Naive thymus-derived CD4-positive, alpha-beta T cell (primary cell): ENCODE measurements at regions not wholly inside any gene's neighbourhood (a gene's known extent, or its start where the extent isn't known, plus 50 kb on each side); places are given as distances from the start of the nearest gene placed in this dataset.

Source experiments
- ATAC-seq: fragments of 150-1000 bp; cut with Tn5 transposase; 2 replicates; pipeline ENCODE4 v1.10.0; 2021; ENCODE audit warnings: mild to moderate bottlenecking, moderate library complexity
- CTCF ChIA-PET: fragments of 350-600 bp; sonication (Branson Sonifier 250); formaldehyde crosslinking; loops from one replicate; lab custom pipeline; 2021; ENCODE audit warnings: antibody characterized with exemption; lab: Charles Lee
- POLR2A ChIA-PET: fragments of 350-600 bp; sonication (Branson Sonifier 250); formaldehyde crosslinking; loops from one replicate; lab custom pipeline; 2021; ENCODE audit warnings: antibody characterized with exemption, inconsistent platforms; lab: Charles Lee
- DNase-seq, 9 donors: peaks; one replicate each; pipeline versions ENCODE4 v3.0.0 to v3.0.0-alpha.2; 2020 to 2022; ENCODE audit warnings: mixed read lengths in 1 of 9
- H3K27ac ChIP-seq: one replicate; pipeline ENCODE4 v1.7.0; 2013; ENCODE audit warnings: mild to moderate bottlenecking, low read depth, low read length, moderate library complexity
- H3K27me3 ChIP-seq, 2 donors: one replicate each; pipeline ENCODE4 v1.7.0; 2013; ENCODE audit warnings: low read length in 2 of 2, mild to moderate bottlenecking in 2 of 2, moderate library complexity in 2 of 2; ENCODE audit not compliant: control insufficient read depth in 2 of 2, insufficient read depth in 2 of 2
- H3K36me3 ChIP-seq, 3 experiments: 1 replicate in 2 of 3; 2 replicates in 1 of 3; pipeline ENCODE4 v1.7.0; 2013; ENCODE audit warnings: low read length in 3 of 3, mild to moderate bottlenecking in 3 of 3, moderate library complexity in 1 of 3; ENCODE audit not compliant: insufficient read depth in 3 of 3, control insufficient read depth in 2 of 3
- H3K4me1 ChIP-seq, 2 donors: one replicate each; pipeline ENCODE4 v1.7.0; 2013; ENCODE audit warnings: low read length in 2 of 2, mild to moderate bottlenecking in 2 of 2, moderate library complexity in 1 of 2; ENCODE audit not compliant: control insufficient read depth in 2 of 2, insufficient read depth in 2 of 2
- H3K4me3 ChIP-seq: 2 replicates; pipeline ENCODE4 v1.7.0; 2013; ENCODE audit warnings: mild to moderate bottlenecking, low read length
- H3K9me3 ChIP-seq, 3 experiments: 1 replicate in 2 of 3; 2 replicates in 1 of 3; pipeline ENCODE4 v1.7.0; 2013; ENCODE audit warnings: low read length in 3 of 3; ENCODE audit not compliant: control insufficient read depth in 2 of 3
- H3K27ac Mint-ChIP-seq, 9 donors: one replicate each; pipeline ENCODE4 v1.8.0; 2020 to 2022; ENCODE audit warnings: mixed read lengths in 9 of 9, mild to moderate bottlenecking in 8 of 9, moderate library complexity in 5 of 9, inconsistent platforms in 2 of 9
- H3K27me3 Mint-ChIP-seq, 5 donors: one replicate each; pipeline ENCODE4 v1.8.0; 2021 to 2022; ENCODE audit warnings: mixed read lengths in 5 of 5, mild to moderate bottlenecking in 1 of 5
- H3K36me3 Mint-ChIP-seq, 5 donors: one replicate each; pipeline ENCODE4 v1.8.0; 2020 to 2022; ENCODE audit warnings: mixed read lengths in 5 of 5, mild to moderate bottlenecking in 3 of 5, inconsistent platforms in 1 of 5
- H3K4me1 Mint-ChIP-seq, 7 donors: one replicate each; pipeline ENCODE4 v1.8.0; 2020 to 2022; ENCODE audit warnings: mixed read lengths in 7 of 7, mild to moderate bottlenecking in 3 of 7, inconsistent platforms in 1 of 7
- H3K4me3 Mint-ChIP-seq, 10 donors: one replicate each; pipeline ENCODE4 v1.8.0; 2020 to 2022; ENCODE audit warnings: mild to moderate bottlenecking in 10 of 10, mixed read lengths in 10 of 10, moderate library complexity in 6 of 10, inconsistent platforms in 2 of 10
- H3K9me3 Mint-ChIP-seq, 11 donors: one replicate each; pipeline ENCODE4 v1.8.0; 2020 to 2022; ENCODE audit warnings: mixed read lengths in 11 of 11, mild to moderate bottlenecking in 4 of 11, inconsistent platforms in 1 of 11, moderate library complexity in 1 of 11
- intact Hi-C, 2 donors: fragments of 100-400 bp; cut with micrococcal nuclease; formaldehyde crosslinking; loops; one replicate each; pipeline ENCODE4 v1.15.1; 2023

GRCh38 chr1:5485968-5486696 is 506.1 kb downstream of the NPHP4 start:
- ChIA-PET CTCF (interaction anchor here (0.8 kb wide), 1 partner anchor 200 kb away, joined by 3 read pairs; no protein-coding TSS in a partner anchor), POLR2A (no interaction called here)
- H3K27ac ChIP-seq: no peak overlapping the region
- ATAC-seq (no peak), DNase-seq (no peak)
- H3K27me3 ChIP-seq: no peaks in the 10 kb centered on the region
- no peaks in the 10 kb centered on the region for H3K9me3 Mint-ChIP-seq
- no peak overlapping the region for H3K4me3 Mint-ChIP-seq
- H3K36me3 ChIP-seq: no peaks in the 10 kb centered on the region
- H3K4me3 ChIP-seq: no peak overlapping the region
- H3K36me3 Mint-ChIP-seq: no peaks in the 10 kb centered on the region
- H3K4me1 Mint-ChIP-seq: peaks cover 0 to 14% (median 11%) of the 10 kb centered on the region in 7 donors
- H3K27me3 Mint-ChIP-seq: peaks cover 0 to 18% (median 0%) of the 10 kb centered on the region in 5 donors
- intact Hi-C loops: loop anchor here in 1 of 2 donors (10.0 kb wide), 1 partner anchor 201 kb away; no protein-coding TSS in a partner anchor
- no peaks in the 10 kb centered on the region for H3K9me3 ChIP-seq
- peaks cover 0 to 4% of the 10 kb centered on the region in 2 donors for H3K4me1 ChIP-seq
- no peak overlapping the region for H3K27ac Mint-ChIP-seq

GRCh38 chr1:5485436-5485835 is 506.8 kb downstream of the NPHP4 start:
- no peaks in the 10 kb centered on the region for H3K27me3 ChIP-seq
- H3K27ac ChIP-seq: no peak overlapping the region
- H3K27ac Mint-ChIP-seq: peak overlapping the region in 1 of 9 donors; percentile 42
- DNase-seq (no peak), ATAC-seq (no peak)
- H3K4me3 Mint-ChIP-seq: peak overlapping the region in 1 of 10 donors; percentile 3
- H3K4me3 ChIP-seq: no peak overlapping the region
- intact Hi-C loops: loop anchor here in 1 of 2 donors (10.0 kb wide), 1 partner anchor 201 kb away; no protein-coding TSS in a partner anchor
- H3K36me3 Mint-ChIP-seq: no peaks in the 10 kb centered on the region
- H3K4me1 Mint-ChIP-seq: peaks cover 0 to 14% (median 11%) of the 10 kb centered on the region in 7 donors
- CTCF ChIA-PET: interaction anchor here (0.8 kb wide), 1 partner anchor 199 kb away, joined by 3 read pairs; no protein-coding TSS in a partner anchor
- no peaks in the 10 kb centered on the region for H3K9me3 Mint-ChIP-seq
- POLR2A ChIA-PET: no interaction called here
- H3K36me3 ChIP-seq: no peaks in the 10 kb centered on the region
- H3K27me3 Mint-ChIP-seq: peaks cover 0 to 18% (median 0%) of the 10 kb centered on the region in 5 donors
- H3K9me3 ChIP-seq: no peaks in the 10 kb centered on the region
- H3K4me1 ChIP-seq: peaks cover 0 to 4% of the 10 kb centered on the region in 2 donors

GRCh38 chr1:5484451-5485165 is 507.6 kb downstream of the NPHP4 start:
- peaks cover 0 to 4% of the 10 kb centered on the region in 2 donors for H3K4me1 ChIP-seq
- no peak overlapping the region for H3K4me3 Mint-ChIP-seq

GRCh38 chr1:5481889-5482288 is 510.3 kb downstream of the NPHP4 start:
- CTCF ChIA-PET: interaction anchor here (0.6 to 2.0 kb wide), 3 partner anchors 194 to 710 kb away, joined by 3 to 5 read pairs (median 3); no protein-coding TSS in a partner anchor

More at GRCh38 chr1:5484451-5485165, 507.6 kb downstream of the NPHP4 start:
- Mint-ChIP-seq H3K36me3 (no peaks in the 10 kb centered on the region), H3K4me1 (peaks cover 0 to 14% (median 11%) of the 10 kb centered on the region in 7 donors), H3K27me3 (peaks cover 0 to 15% (median 0%) of the 10 kb centered on the region in 5 donors), H3K9me3 (no peaks in the 10 kb centered on the region), H3K27ac (peak overlapping the region in 1 of 9 donors; percentile 8)
- Histone ChIP-seq H3K36me3 (no peaks in the 10 kb centered on the region), H3K4me3 (no peak overlapping the region), H3K27me3 (no peaks in the 10 kb centered on the region), H3K27ac (no peak overlapping the region), H3K9me3 (no peaks in the 10 kb centered on the region)
- intact Hi-C loops: loop anchor here in 1 of 2 donors (10.0 kb wide), 1 partner anchor 200 kb away; no protein-coding TSS in a partner anchor
- POLR2A ChIA-PET: interaction anchor here (0.6 kb wide), 1 partner anchor 68 kb away, joined by 3 read pairs; no protein-coding TSS in a partner anchor
- DNase-seq (no peak), ATAC-seq (no peak)
- CTCF ChIA-PET: no interaction called here

GRCh38 chr1:5480906-5481305 is 511.3 kb downstream of the NPHP4 start:
- H3K4me1 Mint-ChIP-seq: peaks cover 0 to 14% (median 11%) of the 10 kb centered on the region in 7 donors
- no peaks in the 10 kb centered on the region for H3K9me3 Mint-ChIP-seq
- no peak for DNase-seq
- Histone ChIP-seq H3K27me3 (no peaks in the 10 kb centered on the region), H3K36me3 (no peaks in the 10 kb centered on the region), H3K9me3 (no peaks in the 10 kb centered on the region), H3K27ac (no peak overlapping the region), H3K4me1 (peaks cover 0 to 4% of the 10 kb centered on the region in 2 donors), H3K4me3 (no peak overlapping the region)
- H3K27ac Mint-ChIP-seq: no peak overlapping the region
- no peaks in the 10 kb centered on the region for H3K36me3 Mint-ChIP-seq
- H3K4me3 Mint-ChIP-seq: no peak overlapping the region
- peaks cover 0 to 18% (median 0%) of the 10 kb centered on the region in 5 donors for H3K27me3 Mint-ChIP-seq
- no peak for ATAC-seq
- ChIA-PET POLR2A (no interaction called here), CTCF (interaction anchor here (0.9 to 2.0 kb wide), 2 partner anchors 193 to 194 kb away, joined by 3 to 5 read pairs; no protein-coding TSS in a partner anchor)
- intact Hi-C loops: loop anchor here in 1 of 2 donors (10.0 kb wide), 1 partner anchor 196 kb away; no protein-coding TSS in a partner anchor

More at GRCh38 chr1:5481889-5482288, 510.3 kb downstream of the NPHP4 start:
- Mint-ChIP-seq H3K9me3 (no peaks in the 10 kb centered on the region), H3K27me3 (peaks cover 0 to 22% (median 0%) of the 10 kb centered on the region in 5 donors), H3K4me3 (peak overlapping the region in 4 of 10 donors; percentile 5 to 69 (median 49)), H3K4me1 (peaks cover 0 to 14% (median 11%) of the 10 kb centered on the region in 7 donors), H3K36me3 (no peaks in the 10 kb centered on the region), H3K27ac (peak overlapping the region in 1 of 9 donors; percentile 17)
- no peak overlapping the region for H3K27ac ChIP-seq
- peaks cover 0 to 4% of the 10 kb centered on the region in 2 donors for H3K4me1 ChIP-seq
- intact Hi-C loops: loop anchor here in 1 of 2 donors (10.0 kb wide), 1 partner anchor 197 kb away; no protein-coding TSS in a partner anchor
- no peaks in the 10 kb centered on the region for H3K27me3 ChIP-seq
- ATAC-seq (peak; percentile 73), DNase-seq (peak in 7 of 9 donors; percentile 9 to 50 (median 26))
- no peaks in the 10 kb centered on the region for H3K36me3 ChIP-seq
- POLR2A ChIA-PET: no interaction called here
- H3K4me3 ChIP-seq: peak overlapping the region; percentile 18
- H3K9me3 ChIP-seq: no peaks in the 10 kb centered on the region
